ENCODE measurements at regions not wholly inside any gene's neighbourhood (a gene's known extent, or its start where the extent isn't known, plus 50 kb on each side); places are given as distances from the start of the nearest gene placed in this dataset.
"Not testable (repeated sequence)": the region's sequence is repeated elsewhere in the genome, so short reads cannot be mapped to it uniquely, and the experiment has no call there.

DNA sequence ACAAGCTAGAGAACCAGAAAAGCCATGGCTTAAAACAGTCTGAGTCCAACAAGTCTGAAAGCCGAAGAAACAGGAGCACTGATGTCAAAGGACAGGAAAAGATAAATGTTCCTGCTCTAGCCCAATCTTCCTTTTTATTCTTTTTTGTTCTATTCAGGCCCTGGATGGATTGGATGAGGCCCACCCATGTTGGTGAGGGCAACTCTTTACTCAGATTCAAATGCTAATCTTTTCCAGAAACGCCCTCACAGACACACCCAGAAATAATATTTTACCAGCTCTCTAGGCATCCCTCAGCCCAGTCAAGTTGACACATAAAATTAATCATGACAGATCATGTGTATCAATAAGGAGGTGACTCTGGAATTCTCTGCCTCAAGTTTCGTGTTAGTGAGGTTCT lies 1002.7 kb downstream of the STPG2 start:
- no peaks in the 10 kb centered on the region for H3K4me1 Mint-ChIP-seq
- peaks cover 10% of the 10 kb centered on the region for H3K27me3 Mint-ChIP-seq
- H3K36me3 Mint-ChIP-seq (ENCODE audit: low read depth), result no peaks in the 10 kb centered on the region
- no peak overlapping the region for H3K4me3 Mint-ChIP-seq
- peaks cover 19% of the 10 kb centered on the region for H3K9me3 Mint-ChIP-seq
- ATAC-seq (replicated peaks), result no peak
- H3K27ac Mint-ChIP-seq, result no peak overlapping the region

DNA sequence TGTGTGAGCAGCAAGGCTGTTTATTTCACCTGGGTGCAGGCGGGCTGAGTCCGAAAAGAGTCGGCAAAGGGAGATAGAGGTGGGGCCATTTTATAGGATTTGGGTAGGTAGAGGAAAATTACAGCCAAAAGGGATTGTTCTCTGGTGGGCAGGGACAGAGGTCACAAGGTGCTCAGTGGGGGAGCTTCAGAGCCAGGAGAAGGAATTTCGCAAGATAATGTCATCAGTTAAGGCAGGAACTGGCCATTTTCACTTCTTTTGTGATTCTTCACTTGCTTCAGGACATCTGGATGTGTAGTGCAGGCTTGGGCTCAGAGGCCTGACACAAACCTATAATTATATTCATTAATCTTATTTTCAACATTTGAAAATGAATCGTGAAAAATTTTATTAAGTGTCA lies 1001.9 kb downstream of the STPG2 start:
- ATAC-seq (replicated peaks); H3K27ac Mint-ChIP-seq; H3K36me3 Mint-ChIP-seq (ENCODE audit: low read depth); H3K4me3 Mint-ChIP-seq; H3K4me1 Mint-ChIP-seq: not testable (repeated sequence)
- Mint-ChIP-seq H3K27me3 (peaks cover 10% of the 10 kb centered on the region), H3K9me3 (peaks cover 19% of the 10 kb centered on the region)

DNA sequence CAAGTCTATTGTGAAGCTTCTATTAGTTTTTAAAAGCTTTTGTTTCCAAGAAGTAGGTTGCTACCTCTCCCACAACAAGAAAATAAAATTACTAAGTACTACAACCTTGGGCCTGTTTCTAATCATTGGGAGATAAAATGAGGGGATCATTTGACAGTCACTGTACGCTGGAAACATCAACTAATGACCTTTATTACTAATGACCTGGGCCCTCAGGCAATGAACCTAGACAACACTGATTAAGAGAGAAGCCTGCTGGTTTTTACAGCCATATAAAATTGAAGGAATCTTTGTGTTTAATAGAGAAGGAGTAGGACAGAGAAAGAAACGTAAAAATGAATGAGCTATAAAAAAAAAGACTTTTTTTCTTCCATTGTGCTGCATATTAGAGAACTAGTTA lies 1000.9 kb downstream of the STPG2 start:
- no peaks in the 10 kb centered on the region for H3K36me3 Mint-ChIP-seq (ENCODE audit: low read depth)
- no peak overlapping the region for H3K4me3 Mint-ChIP-seq
- peaks cover 15% of the 10 kb centered on the region for H3K9me3 Mint-ChIP-seq
- no peak overlapping the region for H3K27ac Mint-ChIP-seq
- ATAC-seq (replicated peaks), result no peak
- H3K4me1 Mint-ChIP-seq, result no peaks in the 10 kb centered on the region
- H3K27me3 Mint-ChIP-seq, result peaks cover 6% of the 10 kb centered on the region

DNA sequence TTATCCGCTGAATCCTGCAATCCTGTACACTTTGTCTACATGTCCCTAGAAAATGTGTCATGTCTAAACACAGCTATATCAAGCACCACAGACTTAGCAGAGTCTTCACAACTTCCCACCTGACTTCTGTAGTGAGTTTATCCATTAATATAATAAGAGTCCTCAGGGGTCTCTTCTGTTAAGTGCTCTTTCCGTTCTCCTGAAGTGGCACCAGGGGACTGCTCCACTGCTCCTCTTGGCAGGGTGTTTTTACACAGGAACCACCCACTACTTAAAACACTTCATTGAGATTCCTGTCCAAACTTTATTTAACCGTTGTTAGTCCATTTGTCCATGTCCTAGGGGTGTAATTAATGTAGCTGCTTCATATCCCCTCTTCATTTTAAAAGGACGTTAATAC lies 1000.4 kb downstream of the STPG2 start:
- H3K36me3 Mint-ChIP-seq (ENCODE audit: low read depth), result no peaks in the 10 kb centered on the region
- H3K4me1 Mint-ChIP-seq, result no peaks in the 10 kb centered on the region
- H3K9me3 Mint-ChIP-seq, result peaks cover 15% of the 10 kb centered on the region
- H3K27ac Mint-ChIP-seq, result no peak overlapping the region
- H3K27me3 Mint-ChIP-seq, result peaks cover 6% of the 10 kb centered on the region
- no peak for ATAC-seq (replicated peaks)
- no peak overlapping the region for H3K4me3 Mint-ChIP-seq

DNA sequence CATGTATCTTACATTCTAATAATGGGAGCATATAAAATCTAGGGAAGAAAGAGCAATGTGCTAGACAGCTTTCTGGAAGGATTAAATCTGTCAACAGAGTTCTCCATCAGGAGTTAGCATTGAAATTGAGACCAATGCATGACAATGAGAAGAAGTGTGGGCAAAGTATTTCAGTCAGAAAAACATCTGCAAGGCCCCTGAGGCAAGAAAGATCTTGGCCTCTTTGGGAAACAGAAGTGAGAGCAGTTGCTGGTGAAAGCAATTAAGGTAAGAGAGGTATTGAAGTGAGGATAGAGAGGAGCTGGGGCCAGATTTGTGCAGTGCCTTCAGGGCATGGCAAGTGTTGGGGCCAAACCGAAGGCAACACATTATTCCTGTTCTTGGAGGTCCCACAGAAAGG lies 999.1 kb downstream of the STPG2 start:
- H3K4me1 Mint-ChIP-seq, result no peaks in the 10 kb centered on the region
- peaks cover 3% of the 10 kb centered on the region for H3K9me3 Mint-ChIP-seq
- ATAC-seq (replicated peaks), result no peak

DNA sequence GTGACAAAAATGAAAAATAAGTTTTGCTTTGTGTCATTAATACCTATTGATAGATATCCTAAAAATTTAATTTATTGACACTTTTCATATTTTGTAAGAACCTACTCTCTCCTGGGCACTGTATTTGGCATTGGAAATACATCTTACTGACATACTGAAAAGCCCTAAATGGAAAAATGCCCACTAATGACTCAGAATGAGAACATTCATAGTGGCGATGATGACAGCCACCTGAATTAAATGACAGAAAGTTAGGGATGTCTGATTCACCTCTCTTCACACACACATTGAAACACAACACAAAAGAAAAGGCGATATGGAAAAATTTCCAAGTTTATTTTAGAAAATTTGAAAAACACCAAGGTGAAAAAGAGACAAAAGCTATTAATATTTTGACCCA lies 992.3 kb downstream of the STPG2 start:
- no peaks in the 10 kb centered on the region for H3K4me1 Mint-ChIP-seq
- no peaks in the 10 kb centered on the region for H3K9me3 Mint-ChIP-seq

More for the DNA sequence above, 999.1 kb downstream of the STPG2 start:
- no peak overlapping the region for H3K27ac Mint-ChIP-seq
- no peaks in the 10 kb centered on the region for H3K36me3 Mint-ChIP-seq (ENCODE audit: low read depth)
- H3K4me3 Mint-ChIP-seq, result no peak overlapping the region
- no peaks in the 10 kb centered on the region for H3K27me3 Mint-ChIP-seq

DNA sequence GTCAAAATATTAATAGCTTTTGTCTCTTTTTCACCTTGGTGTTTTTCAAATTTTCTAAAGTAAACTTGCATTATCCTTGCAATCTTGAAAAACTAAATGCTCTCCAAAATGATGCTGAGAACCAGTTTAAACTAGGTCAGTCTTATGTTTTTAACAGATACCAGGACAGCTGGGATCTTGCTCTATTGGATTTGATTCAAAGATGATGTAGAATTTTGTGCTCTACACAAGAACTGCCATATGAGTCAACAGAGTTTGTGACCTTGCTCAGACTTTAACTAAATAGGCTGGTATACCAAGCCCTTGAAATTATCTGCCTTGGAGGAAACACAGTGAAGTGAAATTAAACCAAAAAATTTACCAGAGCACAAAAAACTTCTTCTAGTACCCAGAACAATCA lies 991.1 kb downstream of the STPG2 start:
- Mint-ChIP-seq H3K4me1 (no peaks in the 10 kb centered on the region), H3K27ac (no peak overlapping the region), H3K27me3 (peaks cover 4% of the 10 kb centered on the region), H3K4me3 (no peak overlapping the region), H3K36me3 (ENCODE audit: low read depth) (no peaks in the 10 kb centered on the region), H3K9me3 (no peaks in the 10 kb centered on the region)
- ATAC-seq (replicated peaks), result no peak

More for the DNA sequence above, 992.3 kb downstream of the STPG2 start:
- H3K27me3 Mint-ChIP-seq, result peaks cover 4% of the 10 kb centered on the region
- no peak overlapping the region for H3K27ac Mint-ChIP-seq
- no peak for ATAC-seq (replicated peaks)
- H3K4me3 Mint-ChIP-seq, result no peak overlapping the region
- no peaks in the 10 kb centered on the region for H3K36me3 Mint-ChIP-seq (ENCODE audit: low read depth)

DNA sequence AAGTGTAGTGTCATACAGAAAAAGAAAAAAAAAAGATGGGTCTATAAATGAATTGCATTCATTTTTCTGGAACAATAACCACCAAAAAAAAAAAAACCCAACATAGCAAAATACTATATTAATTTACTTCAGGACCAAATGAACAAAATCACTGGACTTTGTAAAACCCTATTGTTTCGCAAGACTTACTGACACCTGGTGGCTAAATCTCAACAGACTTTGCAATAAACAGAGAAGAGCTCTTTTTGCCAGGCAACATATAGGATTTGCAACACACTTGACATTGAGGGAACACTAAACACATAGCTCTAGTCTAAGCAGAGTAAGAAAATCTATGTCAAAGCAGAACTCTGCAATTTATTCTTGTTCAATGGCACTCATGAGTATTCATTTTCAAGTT lies 990.2 kb downstream of the STPG2 start:
- Mint-ChIP-seq H3K9me3 (no peaks in the 10 kb centered on the region), H3K4me3 (no peak overlapping the region), H3K27ac (no peak overlapping the region), H3K4me1 (no peaks in the 10 kb centered on the region), H3K36me3 (ENCODE audit: low read depth) (no peaks in the 10 kb centered on the region), H3K27me3 (peaks cover 4% of the 10 kb centered on the region)
- no peak for ATAC-seq (replicated peaks)

DNA sequence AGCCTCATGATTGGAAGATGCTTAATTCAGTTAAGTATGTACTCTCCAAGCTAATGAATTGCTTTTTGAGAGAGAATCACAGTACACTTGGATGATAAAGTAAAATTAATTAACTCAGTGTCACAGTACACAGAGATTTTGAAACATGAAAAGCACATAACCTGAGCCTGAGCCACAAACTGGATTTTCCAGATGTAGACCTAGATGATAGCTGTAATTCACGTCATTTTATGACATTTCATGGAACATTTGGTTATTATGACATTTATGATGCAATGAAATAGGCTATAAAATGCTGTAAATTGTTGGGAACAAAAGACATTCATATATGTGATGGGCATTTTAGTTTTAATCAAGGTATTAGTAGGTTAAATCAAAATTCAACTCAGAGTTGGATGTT lies 983.7 kb downstream of the STPG2 start:
- peaks cover 4% of the 10 kb centered on the region for H3K27me3 Mint-ChIP-seq
- no peaks in the 10 kb centered on the region for H3K36me3 Mint-ChIP-seq (ENCODE audit: low read depth)
- no peak for ATAC-seq (replicated peaks)
- H3K4me1 Mint-ChIP-seq, result no peaks in the 10 kb centered on the region
- no peaks in the 10 kb centered on the region for H3K9me3 Mint-ChIP-seq
- no peak overlapping the region for H3K27ac Mint-ChIP-seq
- H3K4me3 Mint-ChIP-seq, result no peak overlapping the region

DNA sequence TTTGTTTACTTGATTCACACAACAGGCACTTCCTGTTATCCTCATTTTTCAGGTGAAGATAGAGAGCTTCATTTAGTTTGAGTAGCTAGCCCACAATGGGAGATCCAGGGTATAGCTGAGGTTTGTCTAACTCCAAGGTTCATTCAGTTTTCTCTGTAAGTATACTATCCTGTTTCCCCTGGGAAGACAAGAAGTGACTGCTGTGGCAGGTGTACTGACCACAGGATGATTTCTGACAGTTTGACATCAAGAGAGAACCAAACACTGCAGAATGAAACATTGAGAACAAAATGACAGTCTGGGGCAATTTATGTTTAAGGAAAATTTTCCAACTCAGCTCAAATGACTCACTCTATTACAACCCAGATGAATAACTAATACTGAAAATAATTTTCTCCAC lies 958.0 kb downstream of the STPG2 start:
- peaks cover 3% of the 10 kb centered on the region for H3K9me3 Mint-ChIP-seq
- no peaks in the 10 kb centered on the region for H3K27me3 Mint-ChIP-seq
- H3K36me3 Mint-ChIP-seq (ENCODE audit: low read depth), result no peaks in the 10 kb centered on the region
- no peaks in the 10 kb centered on the region for H3K4me1 Mint-ChIP-seq
- no peak overlapping the region for H3K4me3 Mint-ChIP-seq
- no peak overlapping the region for H3K27ac Mint-ChIP-seq
- no peak for ATAC-seq (replicated peaks)

DNA sequence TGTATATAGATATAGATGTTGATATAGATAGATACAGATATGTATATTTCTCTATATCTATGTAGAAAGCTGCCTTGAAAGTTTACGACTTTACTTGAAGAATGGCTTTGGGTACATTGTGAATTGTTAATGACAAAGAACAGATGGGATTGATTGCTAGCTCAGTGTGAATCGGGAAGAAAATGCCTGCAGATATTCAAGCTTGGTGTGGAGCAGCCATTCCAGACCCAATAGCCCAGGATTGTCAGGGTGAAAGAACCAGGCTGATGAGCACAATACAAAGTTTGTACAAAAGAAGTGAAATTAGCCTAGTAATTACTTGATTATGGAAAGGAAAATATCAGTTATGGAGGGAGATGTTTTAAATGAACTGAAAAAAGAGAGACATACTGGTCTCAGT lies 946.2 kb downstream of the STPG2 start:
- H3K27me3 Mint-ChIP-seq, result no peaks in the 10 kb centered on the region
- ATAC-seq (replicated peaks), result no peak
- no peak overlapping the region for H3K27ac Mint-ChIP-seq
- H3K4me3 Mint-ChIP-seq, result no peak overlapping the region
- H3K4me1 Mint-ChIP-seq, result no peaks in the 10 kb centered on the region
- H3K36me3 Mint-ChIP-seq (ENCODE audit: low read depth), result no peaks in the 10 kb centered on the region
- H3K9me3 Mint-ChIP-seq, result peaks cover 7% of the 10 kb centered on the region

DNA sequence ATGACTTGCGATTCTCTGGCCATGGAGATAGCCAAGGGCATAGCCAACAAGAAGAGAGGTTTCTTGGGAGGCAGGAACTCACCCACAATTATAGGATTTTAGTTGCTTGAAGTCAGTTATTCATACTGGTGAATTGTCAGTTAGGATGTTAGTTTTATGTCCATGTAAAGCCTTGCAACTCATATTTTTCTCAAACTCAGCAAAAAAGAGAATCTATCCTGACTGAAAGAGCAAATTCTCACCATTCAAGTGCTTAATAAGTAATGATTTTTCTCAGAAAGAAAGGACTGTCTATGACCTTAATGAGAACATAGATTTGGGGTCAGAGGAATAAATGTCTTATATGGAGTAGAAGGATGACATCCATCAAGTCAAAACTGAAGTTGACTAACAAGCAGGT lies 934.5 kb downstream of the STPG2 start:
- no peak overlapping the region for H3K4me3 Mint-ChIP-seq
- ATAC-seq (replicated peaks), result no peak

DNA sequence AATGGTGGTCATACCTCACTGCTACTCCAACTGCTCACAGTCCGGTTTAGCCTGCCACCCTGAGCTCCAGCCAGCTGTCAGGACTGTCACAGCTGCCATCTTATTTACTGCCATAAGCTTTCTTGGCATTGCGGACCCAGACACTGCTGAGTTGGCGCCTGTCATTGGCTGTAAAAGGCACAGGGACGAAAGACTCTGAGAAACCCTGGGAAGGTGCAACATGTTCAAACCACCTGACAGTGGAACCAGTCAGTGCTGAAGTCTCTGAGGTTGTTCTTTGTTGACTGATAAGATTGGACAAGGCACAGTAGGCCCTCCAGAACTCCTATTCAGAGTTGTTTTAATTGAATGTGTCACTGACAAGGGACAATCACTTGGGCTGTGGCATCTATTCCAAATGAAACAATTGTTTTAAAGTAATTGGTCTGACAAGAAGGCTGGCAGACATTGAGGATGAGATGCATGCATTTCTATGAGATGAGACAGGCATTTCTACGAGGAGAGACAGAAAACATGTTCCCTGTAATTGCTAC lies 927.8 kb downstream of the STPG2 start:
- no peak for ATAC-seq (replicated peaks)
- Mint-ChIP-seq H3K27ac (no peak overlapping the region), H3K27me3 (no peaks in the 10 kb centered on the region)

More for the DNA sequence above, 934.5 kb downstream of the STPG2 start:
- no peaks in the 10 kb centered on the region for H3K4me1 Mint-ChIP-seq
- H3K27me3 Mint-ChIP-seq, result no peaks in the 10 kb centered on the region
- no peaks in the 10 kb centered on the region for H3K9me3 Mint-ChIP-seq
- H3K36me3 Mint-ChIP-seq (ENCODE audit: low read depth), result no peaks in the 10 kb centered on the region
- H3K27ac Mint-ChIP-seq, result no peak overlapping the region

DNA sequence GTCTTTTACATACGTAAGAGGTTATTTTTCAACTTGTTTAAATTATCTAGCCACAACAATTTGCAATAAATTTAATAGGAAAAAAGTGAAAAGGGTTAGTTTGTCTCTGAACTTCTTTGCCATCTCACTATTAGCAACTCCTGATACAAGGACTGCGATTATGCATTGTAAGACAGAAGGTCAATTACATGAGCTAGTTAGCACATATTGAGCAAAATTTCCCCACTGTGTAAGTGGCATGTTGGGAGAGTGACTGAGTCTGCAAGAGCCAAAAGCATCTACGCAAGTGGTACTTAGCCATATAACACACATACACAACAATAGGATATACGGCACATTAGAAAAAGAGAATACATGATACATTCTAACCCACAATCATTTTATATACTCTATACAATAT lies 927.2 kb downstream of the STPG2 start:
- Mint-ChIP-seq H3K36me3 (ENCODE audit: low read depth) (no peaks in the 10 kb centered on the region), H3K4me3 (no peak overlapping the region), H3K4me1 (no peaks in the 10 kb centered on the region), H3K9me3 (peaks cover 5% of the 10 kb centered on the region), H3K27ac (no peak overlapping the region), H3K27me3 (no peaks in the 10 kb centered on the region)
- ATAC-seq (replicated peaks), result no peak

More for the DNA sequence above, 927.8 kb downstream of the STPG2 start:
- Mint-ChIP-seq H3K9me3 (peaks cover 5% of the 10 kb centered on the region), H3K36me3 (ENCODE audit: low read depth) (no peaks in the 10 kb centered on the region), H3K4me1 (no peaks in the 10 kb centered on the region), H3K4me3 (no peak overlapping the region)

DNA sequence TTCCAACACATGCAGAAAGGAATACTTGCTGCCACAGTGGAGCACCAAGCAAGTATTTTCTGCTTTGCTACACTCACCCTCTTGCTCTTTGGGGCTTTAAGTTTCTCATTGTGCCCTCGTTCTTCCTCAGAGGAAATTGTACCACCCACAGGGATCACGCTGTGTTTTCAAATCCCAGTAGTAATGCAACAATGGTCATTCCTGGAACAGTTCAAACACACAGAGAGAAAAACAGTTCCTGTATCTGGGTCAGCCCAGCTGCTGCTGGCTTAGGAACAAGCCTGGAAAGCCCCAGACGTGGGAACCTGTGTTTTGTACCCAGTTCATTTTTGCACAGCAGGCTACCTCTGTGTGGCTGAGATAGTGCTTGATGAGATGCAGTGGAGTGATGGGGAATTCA lies 907.8 kb downstream of the STPG2 start:
- H3K36me3 Mint-ChIP-seq (ENCODE audit: low read depth), result no peaks in the 10 kb centered on the region
- H3K27me3 Mint-ChIP-seq, result no peaks in the 10 kb centered on the region
- H3K9me3 Mint-ChIP-seq, result no peaks in the 10 kb centered on the region
- ATAC-seq (replicated peaks), result no peak
- H3K4me3 Mint-ChIP-seq, result no peak overlapping the region
- no peak overlapping the region for H3K27ac Mint-ChIP-seq
- no peaks in the 10 kb centered on the region for H3K4me1 Mint-ChIP-seq
